Cardiac fibroblast (primary cell): ENCODE measurements at regions not wholly inside any gene's neighbourhood (a gene's known extent, or its start where the extent isn't known, plus 50 kb on each side); places are given as distances from the start of the nearest gene placed in this dataset.

Experiments used
- DNase-seq, 2 donors: peaks; one replicate each; pipeline versions ENCODE4 v3.0.0 to v3.0.0-alpha.2; 2010; ENCODE audit warnings: low read depth in 2 of 2
- H3K4me3 ChIP-seq, 2 donors: replicated peaks in 1 of 2; 1 replicate in 1 of 2; 2 replicates in 1 of 2; pipeline ENCODE4 v1.5.1; 2011; ENCODE audit warnings: low read depth in 2 of 2, low read length in 2 of 2, mild to moderate bottlenecking in 2 of 2, moderate library complexity in 1 of 2
- CTCF ChIP-seq: IDR thresholded peaks from one replicate; pipeline ENCODE4 v1.5.1; 2011; ENCODE audit warnings: low read depth, mild to moderate bottlenecking, low read length, inconsistent platforms

GRCh38 chr12:66962290-66962689 lies 283.4 kb upstream of the GRIP1 start:
- no peak for DNase-seq
- TF ChIP-seq CTCF: no peak
- no peak overlapping the region for H3K4me3 ChIP-seq

GRCh38 chr12:66963901-66964300 lies 285.0 kb upstream of the GRIP1 start:
- DNase-seq: no peak
- no peak overlapping the region for H3K4me3 ChIP-seq
- TF ChIP-seq CTCF: no peak

GRCh38 chr12:66964629-66965028 lies 285.8 kb upstream of the GRIP1 start:
- no peak overlapping the region for H3K4me3 ChIP-seq
- TF ChIP-seq CTCF: no peak
- no peak for DNase-seq

GRCh38 chr12:66965621-66966020 lies 286.7 kb upstream of the GRIP1 start:
- no peak for TF ChIP-seq CTCF

GRCh38 chr12:66971816-66972215 lies 292.9 kb upstream of the GRIP1 start:
- TF ChIP-seq CTCF: no peak
- no peak overlapping the region for H3K4me3 ChIP-seq
- DNase-seq: no peak

More at GRCh38 chr12:66965621-66966020, 286.7 kb upstream of the GRIP1 start:
- no peak overlapping the region for H3K4me3 ChIP-seq
- no peak for DNase-seq

- no peak for DNase-seq
- H3K4me3 ChIP-seq: no peak overlapping the region
- no peak for TF ChIP-seq CTCF
Measured at GRCh38 chr12:66976526-66976925, 292.6 kb upstream of the CAND1 start.

- TF ChIP-seq CTCF: no peak
Measured at GRCh38 chr12:66978802-66979201, 290.4 kb upstream of the CAND1 start.

More at GRCh38 chr12:66978802-66979201, 290.4 kb upstream of the CAND1 start:
- no peak overlapping the region for H3K4me3 ChIP-seq
- DNase-seq: no peak
